ENCODE measurements at regions not wholly inside any gene's neighbourhood (a gene's known extent, or its start where the extent isn't known, plus 50 kb on each side); places are given as distances from the start of the nearest gene placed in this dataset.

GRCh38 chr11:127117231-127117739 lies 116.7 kb upstream of the KIRREL3 start:
- DNase-seq (no peak), ATAC-seq (no peak)
- intact Hi-C loops (cut with DNase I, micrococcal nuclease), result loop anchor here in 1 of 2 donors (10.0 kb wide), 1 partner anchor 62 kb away; no protein-coding TSS in a partner anchor

DNA sequence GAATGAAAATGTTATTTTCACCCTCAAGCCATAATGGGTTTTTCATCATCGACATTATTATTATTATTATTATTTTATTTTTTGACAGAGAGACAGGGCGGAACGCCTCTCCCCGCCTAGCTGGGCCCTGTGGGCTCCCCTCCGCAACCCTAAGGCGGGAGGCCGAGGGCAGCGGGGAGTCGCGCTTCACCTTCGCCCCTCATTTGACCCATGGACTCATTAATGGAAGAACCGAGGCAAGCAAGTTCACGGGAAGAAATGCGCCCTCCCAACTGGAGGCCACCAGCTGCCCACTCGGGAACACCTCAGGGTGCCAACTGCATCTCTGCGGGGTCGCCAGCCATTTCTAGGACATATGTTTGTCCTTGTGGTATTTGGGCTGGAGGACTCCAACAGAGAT lies 115.3 kb upstream of the KIRREL3 start:
- DNase-seq (no peak), ATAC-seq (no peak)
- intact Hi-C loops (cut with DNase I, micrococcal nuclease), result loop anchor here in 1 of 2 donors (10.0 kb wide), 1 partner anchor 61 kb away; no protein-coding TSS in a partner anchor

DNA sequence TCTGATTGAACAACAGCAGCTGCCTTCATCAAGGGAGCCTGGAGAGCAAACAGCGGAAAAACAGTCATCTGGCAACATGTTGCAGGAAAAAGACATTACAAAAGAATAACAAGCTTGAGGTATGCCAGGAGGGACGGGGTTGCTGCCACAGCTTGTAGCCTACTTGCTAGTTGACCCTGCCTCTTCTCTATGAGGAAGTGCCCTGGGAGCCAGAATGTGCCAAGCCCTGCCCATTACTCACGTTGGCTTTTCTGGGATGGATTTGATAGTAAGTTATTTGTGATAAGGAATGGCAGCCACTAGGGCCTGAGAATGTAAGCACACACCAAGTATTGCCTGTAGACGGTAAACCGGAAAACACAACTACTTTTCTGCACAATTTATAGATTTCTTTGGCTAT lies 113.5 kb upstream of the KIRREL3 start:
- no peak for DNase-seq
- intact Hi-C loops (cut with DNase I, micrococcal nuclease), result loop anchor here in 1 of 2 donors (10.0 kb wide), 1 partner anchor 59 kb away; no protein-coding TSS in a partner anchor
- ATAC-seq, result no peak

- intact Hi-C loops (cut with DNase I, micrococcal nuclease), result loop anchor here in 1 of 2 donors (10.0 kb wide), 1 partner anchor 56 kb away; no protein-coding TSS in a partner anchor
- DNase-seq (no peak), ATAC-seq (no peak)
Observed at GRCh38 chr11:127110542-127110941, 110.0 kb upstream of the KIRREL3 start.

DNA sequence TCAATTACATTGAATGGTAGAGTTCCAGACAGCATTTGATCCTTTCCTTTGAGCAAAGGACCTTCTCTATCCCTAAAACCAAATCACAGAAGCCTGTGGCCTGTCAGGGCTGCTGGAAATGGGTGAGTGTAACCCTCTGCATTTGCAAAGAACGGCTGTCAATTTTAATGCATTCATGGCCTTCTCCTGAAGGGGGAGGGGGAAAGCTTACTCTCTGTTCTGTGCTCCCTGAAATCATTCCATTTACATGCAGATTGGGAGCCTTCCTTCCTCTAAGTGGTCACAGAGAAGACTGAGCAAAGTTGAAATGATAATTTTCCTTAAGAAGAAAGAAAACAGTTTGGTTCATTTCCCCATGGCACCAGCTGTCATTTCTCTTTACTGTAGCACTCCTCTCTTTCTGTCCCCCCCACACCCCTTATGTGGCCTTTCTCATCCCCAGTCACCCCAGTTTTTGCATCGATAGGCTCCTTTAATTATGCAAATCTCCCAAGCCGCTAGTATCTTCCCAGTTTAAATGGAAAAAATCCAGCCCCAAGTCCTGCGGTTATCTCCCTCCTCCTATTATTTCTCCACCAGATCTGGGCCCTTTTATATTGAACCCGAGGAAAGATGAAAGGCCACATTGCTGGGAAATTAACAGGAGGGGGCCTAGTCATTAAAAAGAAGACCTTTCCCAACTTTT lies 109.4 kb upstream of the KIRREL3 start:
- no peak for ATAC-seq
- intact Hi-C loops (cut with DNase I, micrococcal nuclease), result loop anchor here in 1 of 2 donors (10.0 kb wide), 1 partner anchor 55 kb away; no protein-coding TSS in a partner anchor
- no peak for DNase-seq

DNA sequence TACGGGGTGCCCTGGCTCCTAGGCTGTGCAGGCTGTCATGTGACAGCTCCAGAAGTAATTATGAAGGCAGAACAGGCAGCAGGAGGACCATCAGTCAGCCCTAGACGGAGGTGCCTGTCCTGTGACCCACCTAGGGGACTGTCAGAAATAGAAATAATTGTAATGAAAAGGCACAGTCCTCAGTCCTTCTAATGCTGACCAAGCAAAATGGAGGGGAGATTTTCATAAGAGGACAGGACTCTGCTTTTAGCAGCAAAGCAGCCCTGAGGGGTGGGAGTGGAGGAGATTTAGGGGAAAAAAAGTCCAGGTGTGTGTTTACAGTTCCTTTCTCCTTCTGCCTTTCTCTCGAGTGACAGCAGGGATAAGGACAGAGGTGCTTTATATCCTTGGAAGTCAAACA lies 108.3 kb upstream of the KIRREL3 start:
- DNase-seq (no peak), ATAC-seq (no peak)
- intact Hi-C loops (cut with DNase I, micrococcal nuclease), result no loop called here

DNA sequence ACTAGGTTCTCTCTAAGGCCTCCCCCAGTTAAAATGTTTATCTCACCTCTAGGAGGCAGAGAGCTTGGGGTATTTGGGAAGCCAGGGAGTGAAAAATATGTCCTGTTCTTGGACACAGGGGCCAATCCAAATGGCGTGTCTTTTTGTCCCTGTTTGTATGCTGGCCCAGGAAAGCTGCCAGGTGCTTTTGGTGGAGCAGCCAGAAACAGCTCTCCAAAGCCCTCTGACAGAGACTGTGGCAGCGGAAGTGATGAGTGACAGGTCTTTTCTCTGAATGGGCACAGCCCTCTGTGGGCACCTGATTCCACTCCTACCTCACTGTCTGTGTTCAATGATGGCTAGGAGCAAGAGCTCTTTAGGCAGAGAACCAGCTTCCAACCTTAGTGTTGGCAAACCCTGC lies 106.4 kb upstream of the KIRREL3 start:
- ATAC-seq, result no peak
- intact Hi-C loops (cut with DNase I, micrococcal nuclease), result no loop called here

DNA sequence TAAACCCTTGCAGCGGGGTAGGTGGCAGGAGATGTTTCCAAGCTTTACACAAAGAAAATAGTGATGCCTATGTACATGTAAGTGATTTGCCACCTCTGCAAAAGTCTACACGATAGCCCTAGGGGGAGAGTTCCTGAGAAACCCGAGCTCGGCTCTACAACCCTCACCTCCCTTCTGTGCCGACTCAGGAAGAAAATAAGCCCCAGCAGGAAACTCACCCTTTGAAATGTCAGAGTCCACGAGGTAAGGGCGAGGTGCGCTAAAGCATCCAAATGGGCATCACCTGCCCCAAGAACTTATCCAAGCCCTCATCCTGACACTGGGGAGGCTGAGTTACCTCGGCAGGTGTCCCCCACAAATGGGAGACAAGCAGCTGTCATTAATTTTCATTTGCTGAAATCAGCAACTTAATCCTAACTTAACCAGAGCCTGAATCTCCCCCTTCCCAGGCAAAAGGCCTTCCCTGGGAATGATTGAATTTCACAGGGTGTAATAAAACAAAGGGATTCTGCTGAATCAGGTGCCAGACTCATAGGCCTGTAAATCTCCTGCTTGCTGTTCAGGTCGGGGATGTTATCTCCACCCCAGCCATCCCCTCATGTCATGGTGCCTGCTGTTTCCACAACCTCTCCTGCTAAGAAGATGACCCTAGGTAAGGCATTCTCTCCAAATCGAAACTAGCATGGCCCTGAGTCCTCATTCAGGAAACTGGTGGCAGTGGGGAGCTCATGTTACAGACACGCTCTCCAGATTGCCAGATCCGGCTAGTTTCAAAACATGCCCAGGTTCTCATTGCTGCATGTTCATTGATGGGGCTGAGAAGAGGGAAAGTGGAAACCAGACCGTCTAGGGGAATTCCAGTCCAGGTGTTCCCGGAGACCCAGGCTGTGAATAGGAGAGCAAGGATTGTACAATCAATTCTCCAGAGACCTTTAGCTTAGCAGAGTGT lies 105.3 kb upstream of the KIRREL3 start:
- DNase-seq (no peak), ATAC-seq (no peak)
- intact Hi-C loops (cut with DNase I, micrococcal nuclease), result no loop called here

More for the DNA sequence above, 106.4 kb upstream of the KIRREL3 start:
- no peak for DNase-seq

DNA sequence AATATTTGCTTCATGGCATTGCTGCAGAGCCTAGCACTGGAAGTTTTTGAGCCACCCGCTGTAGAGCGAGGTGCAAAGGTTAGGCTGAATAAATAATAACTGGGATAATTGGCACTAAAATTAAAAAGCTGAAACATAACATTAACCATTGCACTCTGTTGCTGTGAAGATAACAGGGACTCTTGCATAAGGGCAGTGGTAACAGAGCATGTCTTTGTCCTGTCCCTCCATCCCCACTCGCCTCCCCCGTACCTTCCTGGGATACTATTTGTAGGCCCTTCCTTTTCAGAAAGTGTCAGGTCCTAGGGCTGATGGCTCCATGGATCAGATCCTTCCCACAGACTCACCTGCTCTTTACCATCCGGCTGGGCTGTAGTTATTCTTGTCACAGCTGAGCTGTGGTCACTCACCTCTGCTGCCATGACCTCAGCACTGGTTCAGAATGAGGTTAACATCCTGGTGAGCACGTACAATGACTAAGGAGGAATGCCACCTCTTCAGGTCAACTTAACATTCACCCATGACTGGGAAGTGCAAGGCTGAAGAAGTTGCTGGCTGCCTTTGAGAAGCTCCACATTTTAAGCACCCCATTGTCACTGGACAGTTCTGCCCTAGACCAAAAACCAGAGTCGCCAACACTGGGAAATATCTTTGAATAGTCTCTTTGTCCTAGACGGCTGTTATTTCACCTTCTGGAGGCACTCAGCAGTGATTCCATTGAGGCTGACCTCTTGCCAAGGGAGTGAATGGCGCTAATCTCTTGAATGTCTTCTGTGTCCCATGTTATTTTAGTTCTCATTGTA lies 103.2 kb upstream of the KIRREL3 start:
- intact Hi-C loops (cut with DNase I, micrococcal nuclease), result no loop called here
- ATAC-seq (no peak), DNase-seq (no peak)

DNA sequence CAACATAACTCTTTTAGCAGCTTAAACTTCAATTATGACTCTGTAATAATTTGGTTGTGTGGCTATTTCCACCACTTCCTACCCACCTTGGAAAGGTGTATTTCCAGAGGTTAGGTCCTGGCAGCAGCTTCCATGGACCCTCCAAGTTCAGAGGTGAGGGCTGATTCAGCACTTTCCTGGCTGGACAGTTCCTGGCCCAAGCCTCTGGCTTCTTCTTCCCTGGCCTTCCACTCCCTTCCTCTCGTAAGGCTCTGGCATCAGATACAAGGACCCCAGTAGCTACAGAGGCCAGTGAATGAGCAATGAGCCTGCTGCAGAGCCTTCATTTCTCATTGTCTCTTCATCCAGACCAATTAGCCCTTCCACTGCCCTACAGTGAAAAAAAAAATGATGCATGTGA lies 98.1 kb upstream of the KIRREL3 start:
- ATAC-seq (no peak), DNase-seq (no peak)
- intact Hi-C loops (cut with DNase I, micrococcal nuclease), result no loop called here

- ATAC-seq (no peak), DNase-seq (no peak)
- intact Hi-C loops (cut with DNase I, micrococcal nuclease), result no loop called here
Observed at GRCh38 chr11:127080735-127081134, 80.2 kb upstream of the KIRREL3 start.

- intact Hi-C loops (cut with DNase I, micrococcal nuclease), result no loop called here
- no peak for DNase-seq
- ATAC-seq, result no peak
Observed at GRCh38 chr11:127075758-127076157, 75.2 kb upstream of the KIRREL3 start.

DNA sequence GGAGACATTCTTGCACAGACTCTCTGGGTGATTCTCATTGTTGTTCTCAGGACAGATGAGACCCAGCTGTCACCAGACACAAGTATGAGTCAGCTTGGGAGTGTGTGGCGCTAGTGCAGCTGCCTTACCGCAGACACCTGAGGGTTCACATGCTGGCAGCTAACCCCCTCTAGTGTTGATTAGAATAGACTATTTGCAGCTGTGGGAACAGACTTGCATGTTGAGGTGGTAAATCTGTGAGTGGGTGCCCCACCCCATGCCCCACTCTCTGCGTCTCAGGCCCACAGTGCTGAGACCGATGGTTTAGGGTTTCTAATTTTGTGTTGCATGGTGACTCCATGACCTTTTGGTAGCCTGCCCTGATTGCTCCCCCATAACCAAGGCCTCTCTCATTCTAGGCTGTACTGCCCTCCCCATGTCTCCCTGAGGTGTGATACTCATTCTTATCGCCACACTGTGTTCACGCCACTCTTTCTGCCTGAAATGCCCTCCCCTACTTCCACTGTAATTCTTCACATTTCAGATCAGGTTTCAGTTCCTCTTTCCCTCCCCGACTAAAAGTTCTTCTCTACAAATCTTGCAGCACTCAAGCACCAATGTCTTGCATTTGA lies 73.7 kb upstream of the KIRREL3 start:
- intact Hi-C loops (cut with DNase I, micrococcal nuclease), result no loop called here
- ATAC-seq (peak; percentile 98), DNase-seq (peak; percentile 45 to 59)

GRCh38 chr11:127073621-127074020 lies 73.1 kb upstream of the KIRREL3 start:
- intact Hi-C loops (cut with DNase I, micrococcal nuclease), result no loop called here
- no peak for ATAC-seq
- no peak for DNase-seq

GRCh38 chr11:127071606-127072005 lies 71.0 kb upstream of the KIRREL3 start:
- intact Hi-C loops (cut with DNase I, micrococcal nuclease), result no loop called here

GRCh38 chr11:127070808-127071207 lies 70.2 kb upstream of the KIRREL3 start:
- DNase-seq, result no peak
- intact Hi-C loops (cut with DNase I, micrococcal nuclease), result no loop called here
- ATAC-seq, result no peak

More at GRCh38 chr11:127071606-127072005, 71.0 kb upstream of the KIRREL3 start:
- no peak for ATAC-seq
- DNase-seq, result no peak

- DNase-seq, result no peak
- intact Hi-C loops (cut with DNase I, micrococcal nuclease), result no loop called here
- no peak for ATAC-seq
Observed at GRCh38 chr11:127066401-127067090, 66.0 kb upstream of the KIRREL3 start.

DNA sequence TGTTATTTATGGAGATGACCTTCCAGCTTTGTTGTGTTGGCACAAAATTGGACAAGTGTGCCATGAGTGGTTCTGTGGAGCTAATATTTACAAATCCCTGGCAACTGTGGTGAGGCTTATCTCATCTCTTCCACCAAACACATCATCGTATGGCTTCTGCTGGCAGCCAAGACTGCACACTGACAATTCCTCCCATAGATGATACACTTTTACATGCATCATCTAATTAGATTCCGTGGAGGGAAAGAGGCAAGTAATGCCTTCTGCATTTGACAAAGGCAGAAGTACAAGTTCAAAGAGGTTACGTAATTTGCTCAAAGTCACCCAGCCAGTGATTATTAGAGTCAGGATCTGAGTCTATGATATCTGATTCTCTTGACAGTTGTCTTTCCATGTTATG lies 62.7 kb upstream of the KIRREL3 start:
- intact Hi-C loops (cut with DNase I, micrococcal nuclease), result no loop called here
- DNase-seq (no peak), ATAC-seq (no peak)
